Prostate gland (tissue), 2 donors: ENCODE measurements at regions not wholly inside any gene's neighbourhood (a gene's known extent, or its start where the extent isn't known, plus 50 kb on each side); places are given as distances from the start of the nearest gene placed in this dataset.

Experiments
- POLR2A ChIP-seq: fragments of 450-650 bp; IDR thresholded peaks from one replicate; pipeline ENCODE4 v1.6.1; 2016; ENCODE audit warnings: antibody characterized with exemption, mild to moderate bottlenecking
- TF ChIP-seq, protein P1 (sequence below), 4 experiments: fragments of 200-600 bp in 2 of 4; fragments of 450-650 bp in 2 of 4; sonication (generic) in 2 of 4; IDR thresholded peaks; 1 replicate in 3 of 4; 2 replicates in 1 of 4; pipeline ENCODE4 v1.5.1; 2016 to 2019; ENCODE audit warnings: antibody characterized with exemption in 4 of 4, mild to moderate bottlenecking in 2 of 4, moderate library complexity in 2 of 4

DNA sequence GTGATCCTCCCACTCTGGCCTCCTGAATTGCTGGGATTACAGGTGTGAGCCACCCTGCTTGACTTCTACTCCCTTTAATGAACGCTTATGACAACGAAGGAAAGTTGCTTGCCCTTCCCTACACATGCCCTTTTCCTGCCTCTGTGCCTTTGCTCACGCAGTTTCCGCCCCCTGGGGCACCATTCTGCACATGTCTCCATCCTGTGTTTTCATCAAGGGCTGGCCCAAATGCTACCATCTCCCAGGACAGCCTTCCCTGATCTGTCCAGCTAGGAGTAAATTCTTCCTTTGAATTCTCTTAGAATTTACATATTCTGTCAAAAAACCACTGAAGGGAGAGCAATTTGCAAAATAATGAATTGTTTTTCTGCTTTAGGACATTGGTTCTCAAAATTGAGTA, 50.0 kb upstream of the KMT2C start:
- TF ChIP-seq, protein P1, sequence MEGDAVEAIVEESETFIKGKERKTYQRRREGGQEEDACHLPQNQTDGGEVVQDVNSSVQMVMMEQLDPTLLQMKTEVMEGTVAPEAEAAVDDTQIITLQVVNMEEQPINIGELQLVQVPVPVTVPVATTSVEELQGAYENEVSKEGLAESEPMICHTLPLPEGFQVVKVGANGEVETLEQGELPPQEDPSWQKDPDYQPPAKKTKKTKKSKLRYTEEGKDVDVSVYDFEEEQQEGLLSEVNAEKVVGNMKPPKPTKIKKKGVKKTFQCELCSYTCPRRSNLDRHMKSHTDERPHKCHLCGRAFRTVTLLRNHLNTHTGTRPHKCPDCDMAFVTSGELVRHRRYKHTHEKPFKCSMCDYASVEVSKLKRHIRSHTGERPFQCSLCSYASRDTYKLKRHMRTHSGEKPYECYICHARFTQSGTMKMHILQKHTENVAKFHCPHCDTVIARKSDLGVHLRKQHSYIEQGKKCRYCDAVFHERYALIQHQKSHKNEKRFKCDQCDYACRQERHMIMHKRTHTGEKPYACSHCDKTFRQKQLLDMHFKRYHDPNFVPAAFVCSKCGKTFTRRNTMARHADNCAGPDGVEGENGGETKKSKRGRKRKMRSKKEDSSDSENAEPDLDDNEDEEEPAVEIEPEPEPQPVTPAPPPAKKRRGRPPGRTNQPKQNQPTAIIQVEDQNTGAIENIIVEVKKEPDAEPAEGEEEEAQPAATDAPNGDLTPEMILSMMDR (IDR thresholded peaks at IDR 0.05) = no peak
- no peak for TF ChIP-seq POLR2A
